ENCODE measurements at regions not wholly inside any gene's neighbourhood (a gene's known extent, or its start where the extent isn't known, plus 50 kb on each side); places are given as distances from the start of the nearest gene placed in this dataset.

DNA sequence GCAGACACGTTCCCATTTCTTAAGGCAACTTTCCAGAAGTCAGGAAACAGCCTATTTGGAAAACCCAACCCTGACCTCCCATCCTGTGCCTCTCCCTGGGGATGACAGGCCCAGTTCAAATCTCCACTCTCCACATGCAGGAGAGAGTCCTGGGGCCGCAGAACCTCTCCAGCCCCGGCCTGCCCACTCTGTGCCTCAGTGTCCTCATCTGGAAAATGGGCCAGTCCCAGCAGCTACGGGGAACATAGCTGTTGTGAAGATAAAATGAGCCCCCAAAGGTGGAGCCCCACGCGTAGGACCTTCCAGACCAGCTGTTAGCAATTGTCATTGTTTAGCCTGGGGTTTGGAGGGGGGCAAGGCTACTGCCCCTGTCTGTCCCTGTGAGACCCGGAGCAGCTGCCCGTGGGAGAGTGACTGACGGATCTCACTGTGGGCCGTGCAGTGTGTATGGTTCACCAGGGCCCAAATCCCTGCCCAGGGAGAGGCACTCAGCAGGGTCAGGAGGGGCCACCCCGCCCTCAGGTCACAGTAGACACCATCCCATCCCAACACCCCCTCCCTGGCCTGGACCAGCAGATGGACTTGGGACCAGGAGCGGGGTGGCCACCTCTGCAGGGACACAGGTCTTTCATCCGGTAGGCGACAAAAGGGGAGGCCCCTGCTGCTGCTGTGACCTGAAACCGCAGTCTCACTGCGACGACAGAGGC, 145.9 kb downstream of the CTTN start:
- Histone ChIP-seq H3K27me3 (ENCODE audit: control insufficient read depth in 1 of 2, insufficient read depth in 2 of 2, low read length in 2 of 2) (no peaks in the 10 kb centered on the region), H3K27ac (ENCODE audit: low read depth, low read length) (no peak overlapping the region), H3K4me1 (ENCODE audit: control insufficient read depth in 1 of 2, insufficient read depth in 2 of 2, low read length in 2 of 2) (no peaks in the 10 kb centered on the region), H3K9ac (ENCODE audit: low read depth in 1 of 2, low read length in 2 of 2) (no peak overlapping the region), H3K9me3 (ENCODE audit: control insufficient read depth in 1 of 2, low read length in 2 of 2) (no peaks in the 10 kb centered on the region), H3K4me3 (ENCODE audit: low read depth in 1 of 2, low read length in 2 of 2) (no peak overlapping the region), H3K36me3 (ENCODE audit: control insufficient read depth in 1 of 2, insufficient read depth in 2 of 2, low read length in 2 of 2) (no peaks in the 10 kb centered on the region)

DNA sequence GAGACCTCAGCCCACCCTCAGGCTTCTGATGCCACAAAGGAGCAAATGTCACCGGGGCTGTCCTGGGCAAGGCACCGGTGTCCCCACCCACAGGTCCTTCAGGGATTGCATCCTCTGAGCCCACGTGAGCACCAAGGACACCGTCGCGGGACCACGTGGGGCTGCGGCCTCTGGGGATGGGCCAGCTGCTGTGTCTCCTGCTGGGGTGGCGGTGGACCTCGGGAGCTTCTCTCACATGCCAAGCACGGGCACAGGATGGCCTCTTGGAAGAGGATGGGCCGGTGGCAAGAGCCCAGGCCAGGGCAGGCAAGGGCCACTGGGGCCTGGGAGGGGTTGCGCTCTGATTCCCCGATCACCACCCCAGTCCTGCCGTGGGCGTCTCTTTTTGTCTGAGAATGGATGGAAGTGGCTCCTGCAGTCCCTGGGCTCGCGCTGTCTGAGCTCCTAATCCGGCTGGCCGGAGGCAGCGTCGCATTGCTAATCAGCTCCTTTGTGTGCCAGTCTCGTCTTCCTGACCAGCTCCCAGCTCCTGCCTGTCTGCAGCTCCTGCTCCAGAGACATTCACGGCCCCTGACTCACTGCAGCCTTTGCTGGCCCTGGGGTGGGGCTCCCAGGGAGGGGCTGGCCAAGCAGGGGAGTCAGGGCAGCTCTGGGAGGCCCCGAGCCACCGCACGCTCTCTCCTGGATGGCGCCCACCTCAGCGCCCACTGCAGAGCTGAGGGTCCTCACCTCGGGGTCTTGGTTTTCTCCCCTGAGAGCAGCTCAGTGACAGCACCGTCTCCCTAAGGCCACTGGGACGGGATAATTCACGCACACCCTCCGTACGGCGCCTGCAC, 146.7 kb downstream of the CTTN start:
- Histone ChIP-seq H3K9me3 (ENCODE audit: control insufficient read depth in 1 of 2, low read length in 2 of 2) (no peaks in the 10 kb centered on the region), H3K27ac (ENCODE audit: low read depth, low read length) (no peak overlapping the region), H3K4me1 (ENCODE audit: control insufficient read depth in 1 of 2, insufficient read depth in 2 of 2, low read length in 2 of 2) (no peaks in the 10 kb centered on the region), H3K36me3 (ENCODE audit: control insufficient read depth in 1 of 2, insufficient read depth in 2 of 2, low read length in 2 of 2) (no peaks in the 10 kb centered on the region), H3K9ac (ENCODE audit: low read depth in 1 of 2, low read length in 2 of 2) (no peak overlapping the region), H3K4me3 (ENCODE audit: low read depth in 1 of 2, low read length in 2 of 2) (no peak overlapping the region), H3K27me3 (ENCODE audit: control insufficient read depth in 1 of 2, insufficient read depth in 2 of 2, low read length in 2 of 2) (no peaks in the 10 kb centered on the region)

DNA sequence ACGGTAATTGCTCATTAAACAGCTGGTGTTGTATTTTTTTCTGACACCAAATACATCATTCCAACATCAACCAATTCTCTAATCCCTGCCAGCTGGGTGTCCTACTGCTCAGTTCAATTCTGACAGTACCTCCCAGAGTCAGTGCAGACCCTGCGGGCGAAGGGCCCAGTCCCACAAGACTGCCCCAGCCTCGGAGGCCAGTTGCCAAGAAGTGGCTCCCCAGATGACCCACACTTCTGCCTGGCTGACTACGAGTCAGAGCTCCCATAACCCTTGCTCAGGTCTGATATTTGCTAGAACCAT, 147.2 kb downstream of the CTTN start:
- Histone ChIP-seq H3K9me3 (ENCODE audit: control insufficient read depth in 1 of 2, low read length in 2 of 2) (no peaks in the 10 kb centered on the region), H3K36me3 (ENCODE audit: control insufficient read depth in 1 of 2, insufficient read depth in 2 of 2, low read length in 2 of 2) (no peaks in the 10 kb centered on the region), H3K9ac (ENCODE audit: low read depth in 1 of 2, low read length in 2 of 2) (no peak overlapping the region), H3K4me1 (ENCODE audit: control insufficient read depth in 1 of 2, insufficient read depth in 2 of 2, low read length in 2 of 2) (no peaks in the 10 kb centered on the region), H3K4me3 (ENCODE audit: low read depth in 1 of 2, low read length in 2 of 2) (no peak overlapping the region), H3K27ac (ENCODE audit: low read depth, low read length) (no peak overlapping the region), H3K27me3 (ENCODE audit: control insufficient read depth in 1 of 2, insufficient read depth in 2 of 2, low read length in 2 of 2) (no peaks in the 10 kb centered on the region)

DNA sequence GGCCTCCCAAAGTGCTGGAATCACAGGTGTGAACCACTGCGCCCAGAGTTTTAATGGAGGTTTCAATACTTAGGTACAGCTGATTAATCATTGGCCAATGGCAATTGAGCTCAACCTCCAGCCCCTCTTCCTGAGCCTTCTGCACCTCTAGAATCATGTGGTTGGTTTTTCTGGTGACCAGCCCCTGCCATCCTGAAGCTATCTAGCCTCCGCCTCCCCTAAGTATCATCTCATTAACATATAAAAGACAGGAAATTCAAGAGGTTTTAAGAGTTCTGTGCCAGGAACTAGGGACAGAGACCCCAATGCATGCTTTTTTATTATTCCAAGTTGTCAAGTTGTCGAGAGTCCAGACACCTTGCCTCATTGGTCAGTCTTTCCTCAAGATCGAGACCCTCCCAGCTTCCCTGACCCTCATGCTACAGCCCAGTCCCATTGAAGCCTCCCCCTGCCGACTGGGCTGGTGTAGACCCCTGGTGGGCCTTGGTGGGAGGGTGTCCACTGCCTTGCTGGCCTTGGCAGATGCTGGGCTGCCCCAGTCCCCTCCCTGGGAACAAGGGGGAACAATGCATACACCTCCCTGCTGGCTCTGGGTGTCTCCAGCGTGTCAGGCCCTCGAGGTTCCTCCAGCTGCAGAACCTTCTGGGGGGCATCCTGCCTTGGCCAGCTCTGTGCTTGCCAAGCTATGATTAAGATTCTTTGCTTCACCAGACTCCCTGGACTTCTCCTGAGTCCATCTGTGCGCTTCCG, 148.0 kb downstream of the CTTN start:
- H3K9ac ChIP-seq (ENCODE audit: low read depth in 1 of 2, low read length in 2 of 2) = no peak overlapping the region
- no peaks in the 10 kb centered on the region for H3K9me3 ChIP-seq (ENCODE audit: control insufficient read depth in 1 of 2, low read length in 2 of 2)
- H3K4me1 ChIP-seq (ENCODE audit: control insufficient read depth in 1 of 2, insufficient read depth in 2 of 2, low read length in 2 of 2) = no peaks in the 10 kb centered on the region
- no peak overlapping the region for H3K27ac ChIP-seq (ENCODE audit: low read depth, low read length)
- no peak overlapping the region for H3K4me3 ChIP-seq (ENCODE audit: low read depth in 1 of 2, low read length in 2 of 2)
- no peaks in the 10 kb centered on the region for H3K36me3 ChIP-seq (ENCODE audit: control insufficient read depth in 1 of 2, insufficient read depth in 2 of 2, low read length in 2 of 2)
- H3K27me3 ChIP-seq (ENCODE audit: control insufficient read depth in 1 of 2, insufficient read depth in 2 of 2, low read length in 2 of 2) = no peaks in the 10 kb centered on the region

DNA sequence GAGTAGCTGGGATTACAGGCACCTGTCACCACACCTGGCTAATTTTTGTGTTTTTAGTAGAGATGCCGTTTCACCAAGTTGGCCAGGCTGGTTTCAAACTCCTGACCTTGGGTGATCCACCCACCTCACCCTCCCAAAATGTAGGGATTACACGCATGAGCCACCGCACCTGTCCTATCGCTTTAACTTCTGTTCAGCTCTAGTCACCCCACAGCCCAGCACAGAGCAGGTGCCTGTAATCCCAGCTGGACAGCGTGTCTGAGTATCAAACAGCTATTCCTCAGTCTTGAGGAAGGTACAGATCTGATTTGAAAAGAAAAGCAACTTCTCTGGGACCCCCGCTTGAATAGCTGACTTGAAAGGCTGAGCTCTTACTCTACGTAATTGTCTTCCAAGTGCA, 149.1 kb downstream of the CTTN start:
- Histone ChIP-seq H3K9ac (ENCODE audit: low read depth in 1 of 2, low read length in 2 of 2) (no peak overlapping the region), H3K27ac (ENCODE audit: low read depth, low read length) (no peak overlapping the region)

DNA sequence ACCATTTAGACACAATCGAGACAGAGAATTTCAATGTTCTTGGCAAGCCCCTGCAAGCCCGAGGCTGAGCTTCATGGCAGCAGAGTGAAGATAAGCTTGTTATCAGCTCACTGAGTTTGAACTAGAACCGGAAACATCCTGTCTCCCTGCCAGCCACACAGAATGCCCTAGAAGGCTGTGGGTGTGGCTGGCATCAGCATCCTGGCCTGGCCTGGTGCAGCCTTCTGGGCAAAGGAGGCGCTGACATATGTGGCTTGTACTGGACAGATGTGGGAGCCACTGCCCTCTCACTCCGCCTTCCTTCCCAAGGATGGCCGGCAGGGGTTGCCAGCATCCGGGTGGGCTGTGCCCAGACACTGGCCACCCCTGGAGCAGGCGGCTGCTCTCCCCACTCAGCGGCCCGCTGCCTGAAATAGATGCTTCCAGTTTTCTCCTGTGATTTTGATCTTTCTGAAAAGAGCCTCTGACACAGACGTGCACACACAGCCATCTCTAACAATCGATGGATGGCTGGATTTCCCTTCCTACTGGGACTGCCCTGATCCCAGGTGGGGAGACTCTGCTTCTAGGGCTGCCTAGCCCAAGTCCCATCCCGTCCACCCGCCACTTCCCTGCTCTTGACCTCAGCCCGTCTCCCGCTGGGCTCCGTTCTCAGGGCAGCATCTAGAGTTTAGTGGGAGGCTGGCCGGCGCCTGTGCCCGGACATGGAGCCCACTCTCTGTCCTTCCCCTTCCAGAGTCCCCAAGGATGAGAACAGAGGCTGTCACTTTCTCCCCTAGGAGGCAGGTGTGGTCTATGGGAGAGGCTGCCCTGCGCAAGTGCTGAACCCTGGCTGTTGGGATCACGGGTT, 149.7 kb downstream of the CTTN start:
- Histone ChIP-seq H3K4me3 (ENCODE audit: low read depth in 1 of 2, low read length in 2 of 2) (no peak overlapping the region), H3K9ac (ENCODE audit: low read depth in 1 of 2, low read length in 2 of 2) (no peak overlapping the region), H3K4me1 (ENCODE audit: control insufficient read depth in 1 of 2, insufficient read depth in 2 of 2, low read length in 2 of 2) (no peaks in the 10 kb centered on the region), H3K9me3 (ENCODE audit: control insufficient read depth in 1 of 2, low read length in 2 of 2) (no peaks in the 10 kb centered on the region), H3K27ac (ENCODE audit: low read depth, low read length) (no peak overlapping the region), H3K36me3 (ENCODE audit: control insufficient read depth in 1 of 2, insufficient read depth in 2 of 2, low read length in 2 of 2) (no peaks in the 10 kb centered on the region), H3K27me3 (ENCODE audit: control insufficient read depth in 1 of 2, insufficient read depth in 2 of 2, low read length in 2 of 2) (no peaks in the 10 kb centered on the region)

More for the DNA sequence above, 149.1 kb downstream of the CTTN start:
- H3K4me3 ChIP-seq (ENCODE audit: low read depth in 1 of 2, low read length in 2 of 2) = no peak overlapping the region
- no peaks in the 10 kb centered on the region for H3K27me3 ChIP-seq (ENCODE audit: control insufficient read depth in 1 of 2, insufficient read depth in 2 of 2, low read length in 2 of 2)
- H3K36me3 ChIP-seq (ENCODE audit: control insufficient read depth in 1 of 2, insufficient read depth in 2 of 2, low read length in 2 of 2) = no peaks in the 10 kb centered on the region
- no peaks in the 10 kb centered on the region for H3K4me1 ChIP-seq (ENCODE audit: control insufficient read depth in 1 of 2, insufficient read depth in 2 of 2, low read length in 2 of 2)
- H3K9me3 ChIP-seq (ENCODE audit: control insufficient read depth in 1 of 2, low read length in 2 of 2) = no peaks in the 10 kb centered on the region

DNA sequence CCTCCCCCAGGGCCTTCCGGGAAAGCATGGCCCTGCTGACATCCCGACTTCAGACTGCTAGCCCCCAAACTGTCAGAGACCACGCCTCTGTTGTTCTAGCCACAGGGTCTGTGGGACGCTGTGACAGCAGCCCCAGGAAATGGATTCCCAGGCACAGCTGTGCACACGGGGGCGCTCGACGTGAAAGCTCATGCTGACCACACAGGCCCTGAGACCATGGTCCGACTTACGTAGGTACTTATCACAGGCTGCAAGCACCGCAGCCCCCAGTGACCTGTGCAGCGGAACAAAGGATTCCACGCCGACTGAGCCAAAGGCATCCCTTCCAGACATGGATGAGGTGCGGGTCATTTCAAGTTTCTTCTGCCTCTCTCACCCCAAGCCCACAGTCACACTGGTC, 150.6 kb downstream of the CTTN start:
- Histone ChIP-seq H3K27ac (ENCODE audit: low read depth, low read length) (no peak overlapping the region), H3K27me3 (ENCODE audit: control insufficient read depth in 1 of 2, insufficient read depth in 2 of 2, low read length in 2 of 2) (no peaks in the 10 kb centered on the region), H3K4me3 (ENCODE audit: low read depth in 1 of 2, low read length in 2 of 2) (no peak overlapping the region), H3K4me1 (ENCODE audit: control insufficient read depth in 1 of 2, insufficient read depth in 2 of 2, low read length in 2 of 2) (no peaks in the 10 kb centered on the region), H3K9me3 (ENCODE audit: control insufficient read depth in 1 of 2, low read length in 2 of 2) (no peaks in the 10 kb centered on the region), H3K36me3 (ENCODE audit: control insufficient read depth in 1 of 2, insufficient read depth in 2 of 2, low read length in 2 of 2) (no peaks in the 10 kb centered on the region), H3K9ac (ENCODE audit: low read depth in 1 of 2, low read length in 2 of 2) (no peak overlapping the region)

DNA sequence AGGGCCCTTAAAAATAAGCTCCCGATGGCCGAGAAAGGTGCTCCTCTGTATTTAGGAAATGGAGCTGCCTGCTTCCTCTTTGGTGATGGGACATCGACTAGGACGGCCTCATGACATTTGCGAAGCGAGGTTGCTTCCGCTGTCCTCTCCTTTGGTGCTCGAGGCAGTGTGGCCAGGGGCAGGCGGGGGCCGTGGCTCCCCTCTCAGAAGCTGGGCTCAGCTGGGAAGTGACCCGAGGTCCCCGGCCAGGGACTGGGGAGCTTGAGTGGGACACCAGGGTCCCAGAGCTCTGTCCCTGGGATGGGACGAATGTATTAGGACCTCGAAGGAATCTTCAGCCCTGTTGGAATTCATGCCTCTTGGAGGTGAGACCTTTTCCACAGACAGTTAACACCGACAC, 151.1 kb downstream of the CTTN start:
- no peak overlapping the region for H3K4me3 ChIP-seq (ENCODE audit: low read depth in 1 of 2, low read length in 2 of 2)
- no peaks in the 10 kb centered on the region for H3K27me3 ChIP-seq (ENCODE audit: control insufficient read depth in 1 of 2, insufficient read depth in 2 of 2, low read length in 2 of 2)
- H3K36me3 ChIP-seq (ENCODE audit: control insufficient read depth in 1 of 2, insufficient read depth in 2 of 2, low read length in 2 of 2) = no peaks in the 10 kb centered on the region
- H3K27ac ChIP-seq (ENCODE audit: low read depth, low read length) = no peak overlapping the region
- no peaks in the 10 kb centered on the region for H3K9me3 ChIP-seq (ENCODE audit: control insufficient read depth in 1 of 2, low read length in 2 of 2)
- no peak overlapping the region for H3K9ac ChIP-seq (ENCODE audit: low read depth in 1 of 2, low read length in 2 of 2)
- H3K4me1 ChIP-seq (ENCODE audit: control insufficient read depth in 1 of 2, insufficient read depth in 2 of 2, low read length in 2 of 2) = no peaks in the 10 kb centered on the region

DNA sequence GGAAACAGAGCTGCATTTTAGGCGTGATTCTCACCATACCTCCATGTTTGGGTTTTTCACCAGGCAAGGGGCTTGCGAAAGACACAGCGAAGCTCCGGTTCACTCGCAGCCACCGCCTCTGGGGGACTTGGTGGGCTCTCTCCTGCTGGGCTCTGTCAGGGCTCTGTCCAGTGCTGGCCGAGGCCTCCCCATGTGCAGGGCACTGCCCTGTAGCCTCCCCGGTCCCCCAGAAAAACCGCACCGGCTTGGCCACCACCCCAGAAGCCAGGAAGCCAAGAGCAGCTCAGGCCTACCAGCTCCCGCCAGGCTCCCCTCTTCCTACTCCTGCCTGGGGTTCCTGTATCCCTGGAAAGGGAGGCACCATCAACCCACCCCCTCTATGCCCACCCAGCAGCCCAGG, 151.5 kb downstream of the CTTN start:
- H3K9ac ChIP-seq (ENCODE audit: low read depth in 1 of 2, low read length in 2 of 2) = no peak overlapping the region
- H3K4me1 ChIP-seq (ENCODE audit: control insufficient read depth in 1 of 2, insufficient read depth in 2 of 2, low read length in 2 of 2) = no peaks in the 10 kb centered on the region
- no peaks in the 10 kb centered on the region for H3K9me3 ChIP-seq (ENCODE audit: control insufficient read depth in 1 of 2, low read length in 2 of 2)
- no peak overlapping the region for H3K4me3 ChIP-seq (ENCODE audit: low read depth in 1 of 2, low read length in 2 of 2)
- H3K27ac ChIP-seq (ENCODE audit: low read depth, low read length) = no peak overlapping the region
- H3K27me3 ChIP-seq (ENCODE audit: control insufficient read depth in 1 of 2, insufficient read depth in 2 of 2, low read length in 2 of 2) = no peaks in the 10 kb centered on the region
- H3K36me3 ChIP-seq (ENCODE audit: control insufficient read depth in 1 of 2, insufficient read depth in 2 of 2, low read length in 2 of 2) = no peaks in the 10 kb centered on the region

Measured in duodenal mucosa (tissue), 2 donors.